Natural killer cell (primary cell): ENCODE measurements at regions not wholly inside any gene's neighbourhood (a gene's known extent, or its start where the extent isn't known, plus 50 kb on each side); places are given as distances from the start of the nearest gene placed in this dataset.

Experiments
- ATAC-seq, 3 donors: fragments of 150-1000 bp in 2 of 3; fragments of 200-7000 bp in 1 of 3; cut with Tn5 transposase; 1 replicate in 1 of 3; 2 replicates in 2 of 3; pipeline ENCODE4 v1.10.0; 2021; ENCODE audit warnings: mild to moderate bottlenecking in 2 of 3, moderate library complexity in 2 of 3
- DNase-seq, 2 donors: peaks; one replicate each; pipeline versions ENCODE4 v3.0.0 to v3.0.0-alpha.2; 2013 to 2021; ENCODE audit warnings: mixed read lengths in 1 of 2
- H3K27ac ChIP-seq: one replicate; pipeline ENCODE4 v1.5.1; 2013; ENCODE audit warnings: mild to moderate bottlenecking, low read length
- H3K27me3 ChIP-seq: one replicate; pipeline ENCODE4 v1.6.1; 2013; ENCODE audit warnings: low read length; ENCODE audit not compliant: control insufficient read depth, insufficient read depth
- H3K36me3 ChIP-seq: one replicate; pipeline ENCODE4 v1.6.1; 2013; ENCODE audit warnings: low read length; ENCODE audit not compliant: control insufficient read depth, insufficient read depth
- H3K4me1 ChIP-seq: one replicate; pipeline ENCODE4 v1.6.1; 2013; ENCODE audit warnings: low read length; ENCODE audit not compliant: control insufficient read depth, insufficient read depth
- H3K4me3 ChIP-seq: one replicate; pipeline ENCODE4 v1.5.1; 2013; ENCODE audit warnings: low read length
- H3K9me3 ChIP-seq: one replicate; pipeline ENCODE4 v1.6.1; 2013; ENCODE audit warnings: low read length; ENCODE audit not compliant: control insufficient read depth, insufficient read depth
- H3K27ac Mint-ChIP-seq, 2 donors: one replicate each; pipeline ENCODE4 v1.8.0; 2022; ENCODE audit warnings: mild to moderate bottlenecking in 2 of 2, mixed read lengths in 2 of 2, moderate library complexity in 1 of 2
- H3K27me3 Mint-ChIP-seq, 2 donors: one replicate each; pipeline ENCODE4 v1.8.0; 2022; ENCODE audit warnings: low read depth in 2 of 2, mixed read lengths in 2 of 2
- H3K36me3 Mint-ChIP-seq: one replicate; pipeline ENCODE4 v1.8.0; 2022; ENCODE audit warnings: mixed read lengths
- H3K4me1 Mint-ChIP-seq, 2 donors: one replicate each; pipeline ENCODE4 v1.8.0; 2022; ENCODE audit warnings: mixed read lengths in 2 of 2
- H3K4me3 Mint-ChIP-seq: one replicate; pipeline ENCODE4 v1.8.0; 2022; ENCODE audit warnings: mild to moderate bottlenecking, moderate library complexity, mixed read lengths
- H3K9me3 Mint-ChIP-seq, 2 donors: one replicate each; pipeline ENCODE4 v1.8.0; 2022; ENCODE audit warnings: mixed read lengths in 2 of 2
- WGBS: methylation state at CpG from one replicate; pipeline ENCODE4 v1.1.7; 2013; ENCODE audit warnings: missing lambda C conversion rate; ENCODE audit not compliant: insufficient coverage; 5-methylcytosine and 5-hydroxymethylcytosine counted together
- intact Hi-C: fragments of 100-400 bp; cut with micrococcal nuclease; formaldehyde crosslinking; loops from one replicate; pipeline ENCODE4 v1.14.2; 2022
- TF ChIP-seq, protein P1 (sequence below): fragments of 200-600 bp; IDR thresholded peaks from one replicate; pipeline ENCODE4 v1.8.0; 2022; ENCODE audit warnings: antibody characterized with exemption

DNA sequence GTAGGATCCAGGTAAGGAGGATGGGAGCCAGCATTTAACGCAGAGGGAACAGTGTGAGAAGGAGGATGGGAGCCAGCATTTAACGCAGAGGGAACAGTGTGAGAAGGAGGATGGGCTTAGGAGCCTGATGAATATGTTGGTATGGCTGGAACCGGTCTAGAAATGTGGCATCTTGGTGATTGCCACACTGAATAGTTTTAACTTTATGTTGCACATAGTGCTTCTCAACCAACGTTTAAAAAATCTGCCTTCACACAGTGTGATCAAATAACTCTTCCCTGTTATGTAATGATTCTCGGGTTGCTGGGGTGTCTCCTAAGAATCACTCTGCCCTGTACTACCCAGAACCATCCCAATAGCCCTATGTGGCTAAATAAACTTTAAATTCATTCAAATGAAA lies 146.9 kb upstream of the DUSP10 start:
- Histone ChIP-seq H3K27me3 (no peaks in the 10 kb centered on the region), H3K9me3 (no peaks in the 10 kb centered on the region), H3K4me3 (no peak overlapping the region), H3K4me1 (no peaks in the 10 kb centered on the region), H3K36me3 (no peaks in the 10 kb centered on the region), H3K27ac (no peak overlapping the region)
- ATAC-seq = no peak
- intact Hi-C loops = no loop called here
- Mint-ChIP-seq H3K4me3 (no peak overlapping the region), H3K27ac (no peak overlapping the region), H3K4me1 (peaks cover 0 to 6% of the 10 kb centered on the region in 2 donors), H3K9me3 (no peaks in the 10 kb centered on the region), H3K36me3 (no peaks in the 10 kb centered on the region), H3K27me3 (peaks cover 9 to 14% of the 10 kb centered on the region in 2 donors)
- WGBS = 93% methylated on average over 5 of the region's 5 CpGs
- DNase-seq = no peak
- TF ChIP-seq, protein P1, sequence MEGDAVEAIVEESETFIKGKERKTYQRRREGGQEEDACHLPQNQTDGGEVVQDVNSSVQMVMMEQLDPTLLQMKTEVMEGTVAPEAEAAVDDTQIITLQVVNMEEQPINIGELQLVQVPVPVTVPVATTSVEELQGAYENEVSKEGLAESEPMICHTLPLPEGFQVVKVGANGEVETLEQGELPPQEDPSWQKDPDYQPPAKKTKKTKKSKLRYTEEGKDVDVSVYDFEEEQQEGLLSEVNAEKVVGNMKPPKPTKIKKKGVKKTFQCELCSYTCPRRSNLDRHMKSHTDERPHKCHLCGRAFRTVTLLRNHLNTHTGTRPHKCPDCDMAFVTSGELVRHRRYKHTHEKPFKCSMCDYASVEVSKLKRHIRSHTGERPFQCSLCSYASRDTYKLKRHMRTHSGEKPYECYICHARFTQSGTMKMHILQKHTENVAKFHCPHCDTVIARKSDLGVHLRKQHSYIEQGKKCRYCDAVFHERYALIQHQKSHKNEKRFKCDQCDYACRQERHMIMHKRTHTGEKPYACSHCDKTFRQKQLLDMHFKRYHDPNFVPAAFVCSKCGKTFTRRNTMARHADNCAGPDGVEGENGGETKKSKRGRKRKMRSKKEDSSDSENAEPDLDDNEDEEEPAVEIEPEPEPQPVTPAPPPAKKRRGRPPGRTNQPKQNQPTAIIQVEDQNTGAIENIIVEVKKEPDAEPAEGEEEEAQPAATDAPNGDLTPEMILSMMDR = no peak

DNA sequence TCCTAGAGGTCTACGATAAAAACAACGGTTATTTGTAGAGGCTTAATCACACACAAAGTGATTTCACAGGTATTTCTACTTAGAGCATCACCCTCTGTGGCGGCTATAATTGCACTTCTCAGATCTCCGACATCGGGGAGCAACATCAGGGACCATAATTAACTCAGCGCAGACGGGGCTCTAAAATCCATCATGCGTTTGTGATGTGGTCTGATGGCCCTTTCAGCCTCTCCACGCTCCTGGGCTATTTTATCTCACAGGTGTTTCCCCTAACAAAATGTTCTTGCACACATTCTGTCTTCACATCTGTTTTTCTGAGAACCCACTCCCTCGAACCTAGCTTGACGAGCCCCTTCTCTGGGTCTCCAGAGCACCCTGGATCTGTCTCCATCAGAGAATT lies 146.3 kb upstream of the DUSP10 start:
- Mint-ChIP-seq H3K4me1 (peaks cover 0 to 6% of the 10 kb centered on the region in 2 donors), H3K4me3 (no peak overlapping the region), H3K27me3 (peaks cover 9 to 14% of the 10 kb centered on the region in 2 donors), H3K9me3 (no peaks in the 10 kb centered on the region), H3K36me3 (no peaks in the 10 kb centered on the region), H3K27ac (no peak overlapping the region)
- Histone ChIP-seq H3K9me3 (no peaks in the 10 kb centered on the region), H3K27me3 (no peaks in the 10 kb centered on the region), H3K36me3 (no peaks in the 10 kb centered on the region), H3K27ac (no peak overlapping the region), H3K4me3 (no peak overlapping the region), H3K4me1 (no peaks in the 10 kb centered on the region)
- TF ChIP-seq, protein P1 = no peak
- DNase-seq = no peak
- no peak for ATAC-seq
- WGBS = 44% methylated on average over 11 of the region's 11 CpGs
- intact Hi-C loops = no loop called here

DNA sequence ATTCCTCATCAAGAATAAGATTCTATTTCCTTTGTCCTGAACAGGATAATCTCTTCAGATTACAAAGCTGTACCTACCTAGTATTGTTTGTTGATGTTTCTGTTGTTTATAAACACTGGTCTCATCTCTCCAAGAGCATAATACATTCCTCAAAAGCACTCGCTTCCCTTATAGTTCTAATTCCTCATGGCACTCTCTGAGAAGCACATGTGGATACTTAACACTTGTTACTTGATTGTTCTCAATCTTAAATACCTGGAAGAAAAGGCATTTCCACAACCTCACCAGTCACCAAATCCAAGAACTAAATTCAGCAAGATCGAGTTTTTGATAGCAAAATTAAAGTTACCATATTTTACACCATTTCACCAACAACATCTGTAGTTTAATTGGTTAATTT lies 145.9 kb upstream of the DUSP10 start:
- H3K27ac Mint-ChIP-seq = no peak overlapping the region
- no peaks in the 10 kb centered on the region for H3K27me3 ChIP-seq
- H3K4me3 Mint-ChIP-seq = no peak overlapping the region
- no peaks in the 10 kb centered on the region for H3K9me3 ChIP-seq
- H3K27me3 Mint-ChIP-seq = peaks cover 9 to 14% of the 10 kb centered on the region in 2 donors
- no peaks in the 10 kb centered on the region for H3K4me1 ChIP-seq
- H3K36me3 ChIP-seq = no peaks in the 10 kb centered on the region
- H3K4me3 ChIP-seq = no peak overlapping the region
- no peak for ATAC-seq
- TF ChIP-seq, protein P1 = no peak
- 94% methylated on average over 2 of the region's 2 CpGs for WGBS
- no peaks in the 10 kb centered on the region for H3K36me3 Mint-ChIP-seq
- H3K27ac ChIP-seq = no peak overlapping the region
- intact Hi-C loops = no loop called here
- H3K9me3 Mint-ChIP-seq = no peaks in the 10 kb centered on the region
- no peak for DNase-seq
- peaks cover 0 to 6% of the 10 kb centered on the region in 2 donors for H3K4me1 Mint-ChIP-seq

DNA sequence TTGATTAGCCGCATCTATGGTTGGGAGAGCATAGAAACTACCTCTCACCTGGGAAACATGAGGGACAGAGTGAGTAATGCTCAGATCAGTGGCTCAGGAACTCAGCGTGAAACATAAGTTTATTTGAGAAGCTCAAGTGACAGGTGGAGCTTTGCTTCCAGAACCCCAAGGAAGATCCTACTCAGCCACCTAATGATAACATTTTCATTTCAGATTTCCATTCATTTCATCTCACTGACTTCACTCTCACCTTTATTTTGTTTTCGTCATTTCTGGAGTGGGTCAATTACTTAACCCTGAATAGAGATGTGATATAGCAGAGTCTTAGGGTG lies 145.5 kb upstream of the DUSP10 start:
- intact Hi-C loops = no loop called here
- H3K4me3 ChIP-seq = no peak overlapping the region
- no peak for DNase-seq
- H3K9me3 Mint-ChIP-seq = no peaks in the 10 kb centered on the region
- H3K4me1 Mint-ChIP-seq = peaks cover 0 to 6% of the 10 kb centered on the region in 2 donors
- no peaks in the 10 kb centered on the region for H3K36me3 Mint-ChIP-seq
- H3K27ac ChIP-seq = no peak overlapping the region
- no peak for ATAC-seq
- WGBS = 89% methylated on average over 2 of the region's 3 CpGs
- H3K27me3 Mint-ChIP-seq = peaks cover 9 to 14% of the 10 kb centered on the region in 2 donors
- H3K36me3 ChIP-seq = no peaks in the 10 kb centered on the region
- H3K27me3 ChIP-seq = no peaks in the 10 kb centered on the region
- no peaks in the 10 kb centered on the region for H3K4me1 ChIP-seq
- no peak overlapping the region for H3K27ac Mint-ChIP-seq
- TF ChIP-seq, protein P1 = no peak
- no peaks in the 10 kb centered on the region for H3K9me3 ChIP-seq
- no peak overlapping the region for H3K4me3 Mint-ChIP-seq
